OCI-LY7 (cell line): ENCODE measurements at regions not wholly inside any gene's neighbourhood (a gene's known extent, or its start where the extent isn't known, plus 50 kb on each side); places are given as distances from the start of the nearest gene placed in this dataset.

Experiments
- EZH2phosphoT487 ChIP-seq: fragments of 200-600 bp; sonication (generic); IDR thresholded peaks from 2 replicates; pipeline ENCODE4 v1.6.1; 2018; ENCODE audit warnings: low read depth, borderline replicate concordance, mild to moderate bottlenecking, mixed run types, antibody characterized with exemption, low read length, moderate library complexity, mixed read lengths
- TF ChIP-seq, protein P1 (sequence below): fragments of 200-600 bp; sonication (generic); conservative IDR thresholded peaks from 2 replicates; pipeline ENCODE4 v1.5.1; 2014; ENCODE audit warnings: mild to moderate bottlenecking, antibody characterized with exemption, low read length, moderate library complexity, mixed read lengths

- TF ChIP-seq, protein P1, sequence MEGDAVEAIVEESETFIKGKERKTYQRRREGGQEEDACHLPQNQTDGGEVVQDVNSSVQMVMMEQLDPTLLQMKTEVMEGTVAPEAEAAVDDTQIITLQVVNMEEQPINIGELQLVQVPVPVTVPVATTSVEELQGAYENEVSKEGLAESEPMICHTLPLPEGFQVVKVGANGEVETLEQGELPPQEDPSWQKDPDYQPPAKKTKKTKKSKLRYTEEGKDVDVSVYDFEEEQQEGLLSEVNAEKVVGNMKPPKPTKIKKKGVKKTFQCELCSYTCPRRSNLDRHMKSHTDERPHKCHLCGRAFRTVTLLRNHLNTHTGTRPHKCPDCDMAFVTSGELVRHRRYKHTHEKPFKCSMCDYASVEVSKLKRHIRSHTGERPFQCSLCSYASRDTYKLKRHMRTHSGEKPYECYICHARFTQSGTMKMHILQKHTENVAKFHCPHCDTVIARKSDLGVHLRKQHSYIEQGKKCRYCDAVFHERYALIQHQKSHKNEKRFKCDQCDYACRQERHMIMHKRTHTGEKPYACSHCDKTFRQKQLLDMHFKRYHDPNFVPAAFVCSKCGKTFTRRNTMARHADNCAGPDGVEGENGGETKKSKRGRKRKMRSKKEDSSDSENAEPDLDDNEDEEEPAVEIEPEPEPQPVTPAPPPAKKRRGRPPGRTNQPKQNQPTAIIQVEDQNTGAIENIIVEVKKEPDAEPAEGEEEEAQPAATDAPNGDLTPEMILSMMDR, result no peak
- no peak for TF ChIP-seq EZH2phosphoT487
Observed at GRCh38 chr14:98185036-98185435, 1087.0 kb downstream of the BCL11B start.
